Testis (tissue), 2 donors: ENCODE measurements at regions not wholly inside any gene's neighbourhood (a gene's known extent, or its start where the extent isn't known, plus 50 kb on each side); places are given as distances from the start of the nearest gene placed in this dataset.

Source experiments
- DNase-seq: peaks from one replicate; pipeline ENCODE4 v3.0.0-alpha.2; 2019
- H3K27ac ChIP-seq, 2 donors: fragments of 200-600 bp; sonication (generic); one replicate each; pipeline ENCODE4 v1.5.1; 2019
- H3K27me3 ChIP-seq: fragments of 200-600 bp; sonication (generic); one replicate; pipeline ENCODE4 v1.5.1; 2019
- H3K36me3 ChIP-seq: fragments of 200-600 bp; sonication (generic); one replicate; pipeline ENCODE4 v1.5.1; 2017; ENCODE audit warnings: low read depth; ENCODE audit errors: missing control alignments
- H3K4me1 ChIP-seq: fragments of 200-600 bp; sonication (generic); one replicate; pipeline ENCODE4 v1.5.1; 2019
- H3K4me3 ChIP-seq, 2 donors: fragments of 200-600 bp; sonication (generic); one replicate each; pipeline ENCODE4 v1.5.1; 2017 to 2019
- H3K9me3 ChIP-seq: fragments of 200-600 bp; sonication (generic); one replicate; pipeline ENCODE4 v1.5.1; 2017
- CTCF ChIP-seq, 3 experiments: fragments of 450-650 bp in 2 of 3; fragments of 200-600 bp in 1 of 3; sonication (generic) in 1 of 3; IDR thresholded peaks; one replicate each; pipeline ENCODE4 v1.5.1; 2016 to 2019; ENCODE audit warnings: antibody characterized with exemption in 3 of 3, mild to moderate bottlenecking in 2 of 3, moderate library complexity in 1 of 3
- POLR2A ChIP-seq: fragments of 450-650 bp; IDR thresholded peaks from one replicate; pipeline ENCODE4 v1.6.1; 2017; ENCODE audit warnings: antibody characterized with exemption, mild to moderate bottlenecking, moderate library complexity
- WGBS, 2 donors: methylation state at CpG; one replicate each; pipeline ENCODE4 v1.1.5; 2018; 5-methylcytosine and 5-hydroxymethylcytosine counted together
- intact Hi-C: fragments of 100-400 bp; cut with DNase I; formaldehyde crosslinking; loops from one replicate; pipeline ENCODE4 v1.15.1; 2023; ENCODE audit warnings: low total_unique reads

- Histone ChIP-seq H3K36me3 (no peaks in the 10 kb centered on the region), H3K27me3 (no peaks in the 10 kb centered on the region), H3K9me3 (no peaks in the 10 kb centered on the region), H3K27ac (no peak overlapping the region), H3K4me1 (no peaks in the 10 kb centered on the region), H3K4me3 (no peak overlapping the region)
- no peak for DNase-seq
- TF ChIP-seq CTCF (IDR thresholded peaks at IDR 0.05) (no peak), POLR2A (no peak)
- 35 to 43% methylated on average over 1 of the region's 1 CpG for WGBS, 2 donors
- intact Hi-C loops = no loop called here
Measured at GRCh38 chr10:9244864-9245263, 1190.4 kb downstream of the GATA3 start.

DNA sequence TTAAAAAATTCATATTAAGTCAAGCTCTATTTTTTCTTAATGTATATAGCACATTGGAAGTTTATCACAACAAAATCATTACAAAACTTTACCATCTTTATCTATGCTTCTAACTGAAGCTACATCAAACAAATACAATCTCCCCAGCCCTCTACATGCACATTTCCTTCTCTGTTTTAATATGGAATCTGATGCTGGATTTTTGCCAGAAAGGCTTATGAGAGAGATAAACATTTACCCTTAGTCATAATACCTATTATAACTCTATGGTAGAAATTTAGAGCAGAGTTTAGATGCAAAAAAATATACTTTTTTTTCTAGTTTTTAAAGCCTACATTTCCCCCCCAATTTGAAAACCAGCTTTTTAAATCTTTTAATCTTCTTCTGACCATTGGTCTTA lies 1198.6 kb downstream of the GATA3 start:
- Histone ChIP-seq H3K27ac (no peak overlapping the region), H3K27me3 (no peaks in the 10 kb centered on the region), H3K4me1 (no peaks in the 10 kb centered on the region), H3K4me3 (no peak overlapping the region), H3K9me3 (no peaks in the 10 kb centered on the region), H3K36me3 (no peaks in the 10 kb centered on the region)
- TF ChIP-seq CTCF (IDR thresholded peaks at IDR 0.05) = no peak
- no peak for TF ChIP-seq POLR2A
- intact Hi-C loops = no loop called here
- DNase-seq = no peak

DNA sequence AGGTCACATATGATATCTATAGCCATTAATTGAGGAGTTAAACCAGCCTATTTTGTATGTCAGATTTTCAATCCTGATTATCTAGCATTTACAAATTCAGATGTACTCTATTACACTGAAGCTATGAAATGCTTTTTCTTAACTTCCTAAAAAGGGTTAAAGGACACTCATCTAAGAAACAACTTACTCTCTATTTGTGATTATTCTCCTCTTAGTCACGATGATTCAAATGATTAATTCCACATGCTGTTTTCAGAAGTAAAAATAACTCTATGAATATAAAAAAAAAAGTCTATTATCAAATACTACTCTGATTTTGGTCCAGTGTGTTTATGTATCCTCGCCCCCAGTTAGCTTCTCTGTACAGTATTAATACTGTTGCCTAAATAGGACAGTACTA lies 1199.9 kb downstream of the GATA3 start:
- no peaks in the 10 kb centered on the region for H3K9me3 ChIP-seq
- no peak overlapping the region for H3K4me3 ChIP-seq
- WGBS, 2 donors = 55 to 61% methylated on average over 2 of the region's 2 CpGs
- H3K36me3 ChIP-seq = no peaks in the 10 kb centered on the region
- no peak for DNase-seq
- no peak overlapping the region for H3K27ac ChIP-seq
- H3K4me1 ChIP-seq = no peaks in the 10 kb centered on the region
- TF ChIP-seq CTCF (IDR thresholded peaks at IDR 0.05) (no peak), POLR2A (no peak)
- H3K27me3 ChIP-seq = no peaks in the 10 kb centered on the region
- intact Hi-C loops = no loop called here

- DNase-seq = no peak
- Histone ChIP-seq H3K4me3 (no peak overlapping the region), H3K36me3 (no peaks in the 10 kb centered on the region), H3K9me3 (no peaks in the 10 kb centered on the region), H3K27me3 (no peaks in the 10 kb centered on the region), H3K27ac (no peak overlapping the region), H3K4me1 (no peaks in the 10 kb centered on the region)
- WGBS, 2 donors = 79 to 86% methylated on average over 1 of the region's 1 CpG
- TF ChIP-seq POLR2A (no peak), CTCF (IDR thresholded peaks at IDR 0.05) (no peak)
- intact Hi-C loops = no loop called here
Measured at GRCh38 chr10:9260690-9261089, 1206.2 kb downstream of the GATA3 start.

DNA sequence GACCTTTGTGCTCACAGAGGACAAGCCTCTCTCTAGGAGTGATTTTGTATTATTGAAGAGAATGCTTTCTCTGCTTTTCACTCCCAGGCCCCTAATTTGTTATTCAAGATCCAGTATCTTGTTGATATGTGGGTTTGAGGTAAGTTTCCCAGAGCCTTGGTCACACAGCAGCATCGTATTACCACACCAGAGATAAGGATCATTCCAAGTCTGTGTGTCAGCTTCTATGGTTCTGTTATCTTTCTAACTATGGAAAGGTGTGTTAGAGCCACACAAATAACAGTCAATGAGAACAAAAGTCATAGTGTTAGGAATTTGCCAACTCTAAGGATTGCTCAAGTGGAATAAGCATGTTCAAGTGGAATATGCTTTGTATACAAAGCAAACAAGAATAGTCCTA lies 1208.3 kb downstream of the GATA3 start:
- no peak overlapping the region for H3K4me3 ChIP-seq
- WGBS, 2 donors = 53 to 60% methylated on average over 1 of the region's 1 CpG
- intact Hi-C loops = no loop called here
- no peaks in the 10 kb centered on the region for H3K9me3 ChIP-seq
- no peak for DNase-seq
- TF ChIP-seq CTCF (IDR thresholded peaks at IDR 0.05) = no peak
- TF ChIP-seq POLR2A = no peak
- no peaks in the 10 kb centered on the region for H3K4me1 ChIP-seq
- H3K27ac ChIP-seq = no peak overlapping the region
- H3K36me3 ChIP-seq = no peaks in the 10 kb centered on the region
- H3K27me3 ChIP-seq = no peaks in the 10 kb centered on the region
